Natural killer cell (primary cell): ENCODE measurements at regions not wholly inside any gene's neighbourhood (a gene's known extent, or its start where the extent isn't known, plus 50 kb on each side); places are given as distances from the start of the nearest gene placed in this dataset.

Experiments used
- ATAC-seq, 3 donors: fragments of 150-1000 bp in 2 of 3; fragments of 200-7000 bp in 1 of 3; cut with Tn5 transposase; 1 replicate in 1 of 3; 2 replicates in 2 of 3; pipeline ENCODE4 v1.10.0; 2021; ENCODE audit warnings: mild to moderate bottlenecking in 2 of 3, moderate library complexity in 2 of 3
- DNase-seq, 2 donors: peaks; one replicate each; pipeline versions ENCODE4 v3.0.0 to v3.0.0-alpha.2; 2013 to 2021; ENCODE audit warnings: mixed read lengths in 1 of 2
- H3K27ac ChIP-seq: one replicate; pipeline ENCODE4 v1.5.1; 2013; ENCODE audit warnings: mild to moderate bottlenecking, low read length
- H3K27me3 ChIP-seq: one replicate; pipeline ENCODE4 v1.6.1; 2013; ENCODE audit warnings: low read length; ENCODE audit not compliant: control insufficient read depth, insufficient read depth
- H3K36me3 ChIP-seq: one replicate; pipeline ENCODE4 v1.6.1; 2013; ENCODE audit warnings: low read length; ENCODE audit not compliant: control insufficient read depth, insufficient read depth
- H3K4me1 ChIP-seq: one replicate; pipeline ENCODE4 v1.6.1; 2013; ENCODE audit warnings: low read length; ENCODE audit not compliant: control insufficient read depth, insufficient read depth
- H3K4me3 ChIP-seq: one replicate; pipeline ENCODE4 v1.5.1; 2013; ENCODE audit warnings: low read length
- H3K9me3 ChIP-seq: one replicate; pipeline ENCODE4 v1.6.1; 2013; ENCODE audit warnings: low read length; ENCODE audit not compliant: control insufficient read depth, insufficient read depth
- H3K27ac Mint-ChIP-seq, 2 donors: one replicate each; pipeline ENCODE4 v1.8.0; 2022; ENCODE audit warnings: mild to moderate bottlenecking in 2 of 2, mixed read lengths in 2 of 2, moderate library complexity in 1 of 2
- H3K27me3 Mint-ChIP-seq, 2 donors: one replicate each; pipeline ENCODE4 v1.8.0; 2022; ENCODE audit warnings: low read depth in 2 of 2, mixed read lengths in 2 of 2
- H3K36me3 Mint-ChIP-seq: one replicate; pipeline ENCODE4 v1.8.0; 2022; ENCODE audit warnings: mixed read lengths
- H3K4me1 Mint-ChIP-seq, 2 donors: one replicate each; pipeline ENCODE4 v1.8.0; 2022; ENCODE audit warnings: mixed read lengths in 2 of 2
- H3K4me3 Mint-ChIP-seq: one replicate; pipeline ENCODE4 v1.8.0; 2022; ENCODE audit warnings: mild to moderate bottlenecking, moderate library complexity, mixed read lengths
- H3K9me3 Mint-ChIP-seq, 2 donors: one replicate each; pipeline ENCODE4 v1.8.0; 2022; ENCODE audit warnings: mixed read lengths in 2 of 2
- CTCF ChIP-seq: fragments of 200-600 bp; IDR thresholded peaks from one replicate; pipeline ENCODE4 v1.8.0; 2022; ENCODE audit warnings: antibody characterized with exemption
- WGBS: methylation state at CpG from one replicate; pipeline ENCODE4 v1.1.7; 2013; ENCODE audit warnings: missing lambda C conversion rate; ENCODE audit not compliant: insufficient coverage; 5-methylcytosine and 5-hydroxymethylcytosine counted together
- intact Hi-C: fragments of 100-400 bp; cut with micrococcal nuclease; formaldehyde crosslinking; loops from one replicate; pipeline ENCODE4 v1.14.2; 2022

- Histone ChIP-seq H3K36me3 (no peaks in the 10 kb centered on the region), H3K4me3 (no peak overlapping the region), H3K9me3 (no peaks in the 10 kb centered on the region), H3K27me3 (no peaks in the 10 kb centered on the region), H3K4me1 (no peaks in the 10 kb centered on the region), H3K27ac (no peak overlapping the region)
- Mint-ChIP-seq H3K4me1 (no peaks in the 10 kb centered on the region), H3K27me3 (peaks cover 19 to 55% of the 10 kb centered on the region in 2 donors), H3K9me3 (no peaks in the 10 kb centered on the region), H3K36me3 (no peaks in the 10 kb centered on the region), H3K4me3 (no peak overlapping the region), H3K27ac (no peak overlapping the region)
- WGBS: 88% methylated on average over 6 of the region's 6 CpGs
- TF ChIP-seq CTCF: no peak
- intact Hi-C loops: no loop called here
- no peak for DNase-seq
- ATAC-seq: no peak
Measured at GRCh38 chr16:17925761-17926160, 410.8 kb downstream of the NPIPA8 start.

- peak in 2 of 3 donors; percentile 53 to 64 for ATAC-seq
- peak; percentile 20 to 68 for DNase-seq
- H3K36me3 ChIP-seq: no peaks in the 10 kb centered on the region
- peak; percentile 43 for TF ChIP-seq CTCF
- no peaks in the 10 kb centered on the region for H3K27me3 ChIP-seq
- Mint-ChIP-seq H3K9me3 (no peaks in the 10 kb centered on the region), H3K4me1 (no peaks in the 10 kb centered on the region), H3K4me3 (no peak overlapping the region), H3K36me3 (no peaks in the 10 kb centered on the region), H3K27ac (no peak overlapping the region), H3K27me3 (peaks cover 16 to 49% of the 10 kb centered on the region in 2 donors)
- intact Hi-C loops: no loop called here
- H3K4me1 ChIP-seq: no peaks in the 10 kb centered on the region
- H3K27ac ChIP-seq: no peak overlapping the region
- H3K9me3 ChIP-seq: no peaks in the 10 kb centered on the region
- no peak overlapping the region for H3K4me3 ChIP-seq
- 81% methylated on average over 2 of the region's 2 CpGs for WGBS
Measured at GRCh38 chr16:17921357-17921978, 415.1 kb downstream of the NPIPA8 start.

GRCh38 chr16:17917316-17918019, 419.1 kb downstream of the NPIPA8 start:
- DNase-seq (no peak), ATAC-seq (no peak)
- Histone ChIP-seq H3K36me3 (no peaks in the 10 kb centered on the region), H3K27ac (no peak overlapping the region), H3K27me3 (no peaks in the 10 kb centered on the region), H3K4me1 (no peaks in the 10 kb centered on the region), H3K4me3 (no peak overlapping the region), H3K9me3 (no peaks in the 10 kb centered on the region)
- Mint-ChIP-seq H3K27ac (no peak overlapping the region), H3K4me3 (no peak overlapping the region), H3K36me3 (no peaks in the 10 kb centered on the region), H3K4me1 (no peaks in the 10 kb centered on the region), H3K27me3 (peaks cover 15 to 34% of the 10 kb centered on the region in 2 donors), H3K9me3 (peaks cover 2 to 7% of the 10 kb centered on the region in 2 donors)
- no peak for TF ChIP-seq CTCF
- intact Hi-C loops: no loop called here
- 86% methylated on average over 1 of the region's 3 CpGs for WGBS
